ENCODE measurements at regions not wholly inside any gene's neighbourhood (a gene's known extent, or its start where the extent isn't known, plus 50 kb on each side); places are given as distances from the start of the nearest gene placed in this dataset.

DNA sequence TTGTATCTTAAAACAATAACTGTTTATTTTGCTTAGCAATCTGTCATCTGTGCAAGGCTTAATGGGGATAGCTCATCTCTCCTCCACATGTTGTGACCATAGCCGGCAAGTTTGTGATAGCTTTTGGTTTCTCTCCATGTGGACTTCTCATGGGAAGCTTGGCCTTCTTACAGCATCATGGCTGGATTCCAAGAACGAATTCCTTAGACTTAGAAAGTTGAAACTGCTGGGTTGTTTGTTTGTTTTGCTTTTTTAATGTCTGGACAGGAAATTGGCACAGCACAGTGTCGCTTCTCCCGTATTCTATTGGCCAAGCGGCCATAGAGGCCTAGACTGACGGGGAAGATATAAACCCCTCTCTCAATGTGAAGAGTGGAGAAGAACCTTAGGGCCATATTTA is 61.0 kb upstream of the PRDM9 start:
- no peaks in the 10 kb centered on the region for H3K36me3 ChIP-seq (replicated peaks in 1 of 2; ENCODE audit: control insufficient read depth in 1 of 2, insufficient read depth in 2 of 2, low read length in 2 of 2)
- peaks cover 51% of the 10 kb centered on the region for H3K9me3 ChIP-seq (ENCODE audit: low read length)
- in situ Hi-C loops (cut with HindIII; ENCODE audit: extremely low pct_ligation_motif_present, low pct_unique_long_range_greater_than_20kb) = no loop called here
- H3K27ac ChIP-seq (ENCODE audit: extremely low read length, insufficient read depth, low read length) = no peak overlapping the region
- H3K4me1 ChIP-seq (ENCODE audit: insufficient read depth, low read length) = no peaks in the 10 kb centered on the region
- FAIRE-seq (no peak), ATAC-seq (no peak), DNase-seq (ENCODE audit: low spot score) (no peak)
- no TSS peak for BruUV-seq (replicated peaks)
- H3K4me3 ChIP-seq (replicated peaks in 1 of 3; ENCODE audit: insufficient read depth in 1 of 3, low read depth in 2 of 3, low read length in 3 of 3) = no peak overlapping the region
- ChIA-PET CTCF (ENCODE audit: low intra/inter-chr PET ratio, low total read pairs) (no interaction called here), POLR2A (no interaction called here)
- H4K20me1 ChIP-seq (ENCODE audit: insufficient read depth, low read length) = no peaks in the 10 kb centered on the region
- no peaks in the 10 kb centered on the region for H3K27me3 ChIP-seq (ENCODE audit: control insufficient read depth in 1 of 2, insufficient read depth in 2 of 2, low read length in 2 of 2)
- TF ChIP-seq ZFP36L2 (CRISPR knock-in tag; IDR thresholded peaks at IDR 0.05) (no peak), PRMT3 (CRISPR knock-in tag; IDR thresholded peaks at IDR 0.05; ENCODE audit: borderline replicate concordance, low read depth) (no peak), ZNF703 (CRISPR knock-in tag; IDR thresholded peaks at IDR 0.05; ENCODE audit: borderline replicate concordance) (no peak)
- no peak overlapping the region for H3K4me2 ChIP-seq (ENCODE audit: low read depth, low read length)
- intact Hi-C loops (cut with micrococcal nuclease; ENCODE audit: unreplicated experiment) = no loop called here
- WGBS (ENCODE audit: low lambda C conversion rate) = 62% methylated on average over 6 of the region's 6 CpGs
- no peaks in the 10 kb centered on the region for H3K79me2 ChIP-seq (ENCODE audit: insufficient read depth, low read length)
- H3K9ac ChIP-seq (ENCODE audit: insufficient read depth, low read depth, low read length) = no peak overlapping the region
- H2AFZ ChIP-seq (ENCODE audit: low read length) = no peak overlapping the region

DNA sequence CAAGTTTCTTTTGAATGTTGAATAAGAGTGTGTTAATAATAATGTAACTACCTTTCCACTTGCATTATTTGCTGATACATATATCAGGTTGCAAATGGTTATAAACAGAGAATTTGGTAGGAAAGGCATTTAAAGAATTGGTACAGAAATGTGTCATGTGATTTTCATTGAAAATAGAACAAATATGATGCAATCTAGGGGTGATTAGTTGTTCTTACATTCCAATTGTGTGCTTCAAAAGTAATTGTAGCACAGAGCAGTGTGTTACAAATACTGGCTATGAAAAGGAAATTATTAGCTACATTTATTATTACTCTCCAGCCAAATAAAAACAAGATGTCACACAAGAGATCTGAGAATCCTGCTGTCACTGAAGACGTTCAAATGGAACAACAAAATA is 61.8 kb upstream of the PRDM9 start:
- H3K79me2 ChIP-seq (ENCODE audit: insufficient read depth, low read length) = no peaks in the 10 kb centered on the region
- CTCF ChIA-PET (ENCODE audit: low intra/inter-chr PET ratio, low total read pairs) = no interaction called here
- H4K20me1 ChIP-seq (ENCODE audit: insufficient read depth, low read length) = no peaks in the 10 kb centered on the region
- H3K4me3 ChIP-seq (replicated peaks in 1 of 3; ENCODE audit: insufficient read depth in 1 of 3, low read depth in 2 of 3, low read length in 3 of 3) = no peak overlapping the region
- no TSS peak for BruUV-seq (replicated peaks)
- ATAC-seq (no peak), DNase-seq (ENCODE audit: low spot score) (no peak), FAIRE-seq (no peak)
- H3K9me3 ChIP-seq (ENCODE audit: low read length) = peaks cover 56% of the 10 kb centered on the region
- no peaks in the 10 kb centered on the region for H3K27me3 ChIP-seq (ENCODE audit: control insufficient read depth in 1 of 2, insufficient read depth in 2 of 2, low read length in 2 of 2)
- no peaks in the 10 kb centered on the region for H3K4me1 ChIP-seq (ENCODE audit: insufficient read depth, low read length)
- H3K36me3 ChIP-seq (replicated peaks in 1 of 2; ENCODE audit: control insufficient read depth in 1 of 2, insufficient read depth in 2 of 2, low read length in 2 of 2) = no peaks in the 10 kb centered on the region
- intact Hi-C loops (cut with micrococcal nuclease; ENCODE audit: unreplicated experiment) (no loop called here), in situ Hi-C loops (cut with HindIII; ENCODE audit: extremely low pct_ligation_motif_present, low pct_unique_long_range_greater_than_20kb) (no loop called here)
- POLR2A ChIA-PET = no interaction called here
- TF ChIP-seq SP5 (CRISPR knock-in tag; IDR thresholded peaks at IDR 0.05; ENCODE audit: borderline replicate concordance, low read depth) (no peak), NR1H2 (CRISPR knock-in tag; IDR thresholded peaks at IDR 0.05; ENCODE audit: borderline replicate concordance, low read depth) (no peak), ZNF788 (CRISPR knock-in tag; IDR thresholded peaks at IDR 0.05; ENCODE audit: borderline replicate concordance) (no peak), SNAI1 (CRISPR knock-in tag; IDR thresholded peaks at IDR 0.05; ENCODE audit: borderline replicate concordance) (no peak), AHR (CRISPR knock-in tag; IDR thresholded peaks at IDR 0.05) (no peak), ZNF354B (CRISPR knock-in tag; IDR thresholded peaks at IDR 0.05) (no peak), NR3C1 (CRISPR knock-in tag; IDR thresholded peaks at IDR 0.05) (no peak), SRF (IDR thresholded peaks at IDR 0.05; ENCODE audit: low read depth, low read length) (no peak), FIP1L1 (IDR thresholded peaks at IDR 0.05; ENCODE audit: borderline replicate concordance, insufficient read depth, low read depth, low read length) (no peak), IRF2 (CRISPR knock-in tag; IDR thresholded peaks at IDR 0.05) (no peak), KAT7 (CRISPR knock-in tag; IDR thresholded peaks at IDR 0.05; ENCODE audit: borderline replicate concordance) (no peak), ZNF878 (CRISPR knock-in tag; IDR thresholded peaks at IDR 0.05) (no peak), EP300 (IDR thresholded peaks at IDR 0.05; ENCODE audit: low read depth in 2 of 2, low read length in 2 of 2) (no peak), EP300 (CRISPR knock-in tag; IDR thresholded peaks at IDR 0.05; ENCODE audit: borderline replicate concordance) (no peak), SP4 (CRISPR knock-in tag; IDR thresholded peaks at IDR 0.05) (no peak), NFIB (CRISPR knock-in tag; IDR thresholded peaks at IDR 0.05; ENCODE audit: borderline replicate concordance) (no peak), ZNF749 (CRISPR knock-in tag; IDR thresholded peaks at IDR 0.05; ENCODE audit: borderline replicate concordance) (no peak)
- TF ChIP-seq, protein P1, sequence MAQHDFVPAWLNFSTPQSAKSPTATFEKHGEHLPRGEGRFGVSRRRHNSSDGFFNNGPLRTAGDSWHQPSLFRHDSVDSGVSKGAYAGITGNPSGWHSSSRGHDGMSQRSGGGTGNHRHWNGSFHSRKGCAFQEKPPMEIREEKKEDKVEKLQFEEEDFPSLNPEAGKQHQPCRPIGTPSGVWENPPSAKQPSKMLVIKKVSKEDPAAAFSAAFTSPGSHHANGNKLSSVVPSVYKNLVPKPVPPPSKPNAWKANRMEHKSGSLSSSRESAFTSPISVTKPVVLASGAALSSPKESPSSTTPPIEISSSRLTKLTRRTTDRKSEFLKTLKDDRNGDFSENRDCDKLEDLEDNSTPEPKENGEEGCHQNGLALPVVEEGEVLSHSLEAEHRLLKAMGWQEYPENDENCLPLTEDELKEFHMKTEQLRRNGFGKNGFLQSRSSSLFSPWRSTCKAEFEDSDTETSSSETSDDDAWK (CRISPR knock-in tag; IDR thresholded peaks at IDR 0.05) = no peak
- H3K9ac ChIP-seq (ENCODE audit: insufficient read depth, low read depth, low read length) = no peak overlapping the region
- no peak overlapping the region for H2AFZ ChIP-seq (ENCODE audit: low read length)
- H3K27ac ChIP-seq (ENCODE audit: extremely low read length, insufficient read depth, low read length) = no peak overlapping the region
- WGBS (ENCODE audit: low lambda C conversion rate) = 0% methylated on average over 1 of the region's 1 CpG
- H3K4me2 ChIP-seq (ENCODE audit: low read depth, low read length) = no peak overlapping the region

Measured in HepG2 (cell line).